ENCODE measurements at regions not wholly inside any gene's neighbourhood (a gene's known extent, or its start where the extent isn't known, plus 50 kb on each side); places are given as distances from the start of the nearest gene placed in this dataset.

DNA sequence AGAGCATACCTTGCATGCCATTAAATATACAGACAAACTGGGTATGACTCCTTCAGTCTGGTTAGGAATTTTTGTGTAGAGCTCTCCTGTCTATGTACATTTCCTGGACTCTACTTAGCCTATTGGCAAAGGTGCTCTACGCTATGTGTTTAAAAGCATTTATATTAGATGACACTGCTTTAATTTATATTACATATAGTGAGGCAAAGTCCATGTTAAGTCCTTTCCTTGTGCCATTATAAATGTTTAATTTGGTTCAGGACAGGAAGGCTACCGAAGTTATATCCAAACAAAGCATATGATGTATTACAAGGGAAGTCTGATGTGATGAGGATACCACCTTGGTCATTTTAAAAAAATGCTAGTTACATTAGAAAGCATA is 117.4 kb upstream of the RAB27B start:
- no TSS peak for BruUV-seq (replicated peaks)
- Mint-ChIP-seq H3K4me1 (ENCODE audit: insufficient read depth, unreplicated experiment) (peaks cover 23% of the 10 kb centered on the region), H3K9me3 (ENCODE audit: unreplicated experiment) (no peaks in the 10 kb centered on the region), H3K27me3 (ENCODE audit: insufficient read depth, unreplicated experiment) (no peaks in the 10 kb centered on the region), H3K36me3 (ENCODE audit: insufficient read depth, unreplicated experiment) (no peaks in the 10 kb centered on the region), H3K4me3 (ENCODE audit: unreplicated experiment) (no peak overlapping the region), H3K27ac (ENCODE audit: low read depth, unreplicated experiment) (no peak overlapping the region)
- DNase-seq (ENCODE audit: unreplicated experiment): no peak
- POLR2A ChIA-PET: interaction anchor here (0.6 to 3.5 kb wide), 5 partner anchors 32 to 143 kb away, joined by 3 to 33 read pairs (median 7); partner anchors contain the start of gene RAB27B
- TF ChIP-seq, protein P1, sequence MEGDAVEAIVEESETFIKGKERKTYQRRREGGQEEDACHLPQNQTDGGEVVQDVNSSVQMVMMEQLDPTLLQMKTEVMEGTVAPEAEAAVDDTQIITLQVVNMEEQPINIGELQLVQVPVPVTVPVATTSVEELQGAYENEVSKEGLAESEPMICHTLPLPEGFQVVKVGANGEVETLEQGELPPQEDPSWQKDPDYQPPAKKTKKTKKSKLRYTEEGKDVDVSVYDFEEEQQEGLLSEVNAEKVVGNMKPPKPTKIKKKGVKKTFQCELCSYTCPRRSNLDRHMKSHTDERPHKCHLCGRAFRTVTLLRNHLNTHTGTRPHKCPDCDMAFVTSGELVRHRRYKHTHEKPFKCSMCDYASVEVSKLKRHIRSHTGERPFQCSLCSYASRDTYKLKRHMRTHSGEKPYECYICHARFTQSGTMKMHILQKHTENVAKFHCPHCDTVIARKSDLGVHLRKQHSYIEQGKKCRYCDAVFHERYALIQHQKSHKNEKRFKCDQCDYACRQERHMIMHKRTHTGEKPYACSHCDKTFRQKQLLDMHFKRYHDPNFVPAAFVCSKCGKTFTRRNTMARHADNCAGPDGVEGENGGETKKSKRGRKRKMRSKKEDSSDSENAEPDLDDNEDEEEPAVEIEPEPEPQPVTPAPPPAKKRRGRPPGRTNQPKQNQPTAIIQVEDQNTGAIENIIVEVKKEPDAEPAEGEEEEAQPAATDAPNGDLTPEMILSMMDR (IDR thresholded peaks at IDR 0.05; ENCODE audit: unreplicated experiment): no peak
- CTCF ChIA-PET: interaction anchor here (1.2 kb wide), 1 partner anchor 272 kb away, joined by 4 read pairs; no protein-coding TSS in a partner anchor
- intact Hi-C loops (cut with micrococcal nuclease): loop anchor here (10.0 kb wide), 1 partner anchor 114 kb away; the partner anchor contains the start of gene RAB27B

DNA sequence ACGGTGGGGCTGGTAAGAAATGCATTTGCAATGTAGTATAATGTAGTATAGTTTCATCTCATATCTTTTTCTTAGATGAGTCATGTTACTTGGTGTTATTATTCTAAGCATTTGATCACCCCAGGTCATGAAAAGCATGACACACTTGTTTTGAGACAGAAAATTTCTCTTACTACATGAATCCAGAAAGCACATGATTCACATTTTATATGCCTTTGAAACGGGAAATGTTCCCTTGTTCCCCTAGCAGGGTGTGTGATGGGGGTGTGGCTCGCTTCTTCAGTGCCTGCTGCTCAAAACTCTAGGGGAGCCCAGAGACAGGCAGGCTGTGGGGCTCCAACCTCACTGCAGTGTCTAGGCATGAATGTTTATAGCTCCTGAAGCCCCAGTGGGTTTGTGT is 116.0 kb upstream of the RAB27B start:
- Mint-ChIP-seq H3K27ac (ENCODE audit: low read depth, unreplicated experiment) (peak overlapping the region; percentile 14), H3K9me3 (ENCODE audit: unreplicated experiment) (no peaks in the 10 kb centered on the region), H3K4me1 (ENCODE audit: insufficient read depth, unreplicated experiment) (peaks cover 23% of the 10 kb centered on the region), H3K4me3 (ENCODE audit: unreplicated experiment) (no peak overlapping the region), H3K36me3 (ENCODE audit: insufficient read depth, unreplicated experiment) (no peaks in the 10 kb centered on the region), H3K27me3 (ENCODE audit: insufficient read depth, unreplicated experiment) (no peaks in the 10 kb centered on the region)
- peak; percentile 90 for DNase-seq (ENCODE audit: unreplicated experiment)
- intact Hi-C loops (cut with micrococcal nuclease): loop anchor here (1.0 to 10.0 kb wide), 3 partner anchors 30 to 112 kb away; partner anchors contain the start of gene RAB27B
- BruUV-seq (replicated peaks): no TSS peak
- CTCF ChIA-PET: interaction anchor here (0.6 to 1.9 kb wide), 12 partner anchors 16 to 1914 kb away, joined by 3 to 10 read pairs (median 3); no protein-coding TSS in a partner anchor
- TF ChIP-seq, protein P1 (IDR thresholded peaks at IDR 0.05; ENCODE audit: unreplicated experiment): no peak
- POLR2A ChIA-PET: interaction anchor here (0.6 to 3.5 kb wide), 12 partner anchors 18 to 135 kb away, joined by 3 to 33 read pairs (median 4); partner anchors contain the start of gene RAB27B

DNA sequence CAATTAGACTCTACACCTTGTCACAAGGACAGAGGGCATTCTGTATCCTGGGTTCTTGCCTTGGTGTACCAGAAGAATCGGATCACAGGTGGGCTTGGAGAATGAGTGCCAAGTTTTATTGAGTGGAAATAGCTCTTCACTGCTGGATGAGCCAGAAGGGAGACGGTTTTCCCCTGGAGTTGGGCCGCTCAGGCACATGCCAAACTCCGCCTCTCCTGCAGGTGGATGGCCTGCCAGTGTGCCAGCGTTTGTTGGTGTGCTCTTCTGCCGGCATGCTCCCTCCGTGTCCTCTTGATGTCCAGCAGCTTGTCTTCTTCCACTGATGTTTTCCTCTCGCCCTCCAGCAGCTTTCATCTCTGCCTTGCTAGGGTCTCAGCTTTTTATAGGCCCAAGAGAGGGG is 115.5 kb upstream of the RAB27B start:
- H3K4me3 Mint-ChIP-seq (ENCODE audit: unreplicated experiment): peak overlapping the region; percentile 10

DNA sequence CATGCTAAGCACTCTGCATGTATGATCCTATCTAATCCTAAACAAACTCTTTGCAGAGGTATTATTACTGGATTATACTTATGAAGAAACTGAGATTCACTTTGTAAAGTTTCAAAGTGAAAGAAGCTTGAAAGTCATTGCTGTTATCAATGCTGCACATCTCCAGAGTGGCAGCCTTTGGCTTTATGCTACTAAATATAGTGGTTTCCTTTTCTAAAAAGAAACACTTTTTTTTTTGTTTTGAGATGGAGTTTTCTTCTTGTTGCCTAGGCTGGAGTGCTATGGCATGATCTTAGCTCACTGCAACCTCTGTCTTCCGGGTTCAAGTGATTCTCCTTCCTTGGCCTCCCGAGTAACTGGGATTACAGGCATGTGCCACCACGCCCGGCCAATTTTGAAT is 114.9 kb upstream of the RAB27B start:
- H3K27me3 Mint-ChIP-seq (ENCODE audit: insufficient read depth, unreplicated experiment): no peaks in the 10 kb centered on the region
- CTCF ChIA-PET: interaction anchor here (0.6 to 1.9 kb wide), 4 partner anchors 34 to 452 kb away, joined by 3 to 10 read pairs (median 4); no protein-coding TSS in a partner anchor

More for the DNA sequence above, 115.5 kb upstream of the RAB27B start:
- peaks cover 23% of the 10 kb centered on the region for H3K4me1 Mint-ChIP-seq (ENCODE audit: insufficient read depth, unreplicated experiment)
- peak; percentile 41 for DNase-seq (ENCODE audit: unreplicated experiment)
- intact Hi-C loops (cut with micrococcal nuclease): loop anchor here (1.0 to 10.0 kb wide), 3 partner anchors 30 to 112 kb away; partner anchors contain the start of gene RAB27B
- POLR2A ChIA-PET: interaction anchor here (0.6 to 3.5 kb wide), 11 partner anchors 18 to 135 kb away, joined by 3 to 33 read pairs (median 5); partner anchors contain the start of gene RAB27B
- H3K36me3 Mint-ChIP-seq (ENCODE audit: insufficient read depth, unreplicated experiment): no peaks in the 10 kb centered on the region
- no peaks in the 10 kb centered on the region for H3K27me3 Mint-ChIP-seq (ENCODE audit: insufficient read depth, unreplicated experiment)
- H3K27ac Mint-ChIP-seq (ENCODE audit: low read depth, unreplicated experiment): peak overlapping the region; percentile 14
- BruUV-seq (replicated peaks): no TSS peak
- TF ChIP-seq, protein P1 (IDR thresholded peaks at IDR 0.05; ENCODE audit: unreplicated experiment): no peak
- CTCF ChIA-PET: interaction anchor here (0.6 to 1.9 kb wide), 8 partner anchors 29 to 1914 kb away, joined by 3 to 10 read pairs (median 3); no protein-coding TSS in a partner anchor
- H3K9me3 Mint-ChIP-seq (ENCODE audit: unreplicated experiment): no peaks in the 10 kb centered on the region

More for the DNA sequence above, 114.9 kb upstream of the RAB27B start:
- peaks cover 23% of the 10 kb centered on the region for H3K4me1 Mint-ChIP-seq (ENCODE audit: insufficient read depth, unreplicated experiment)
- no peaks in the 10 kb centered on the region for H3K36me3 Mint-ChIP-seq (ENCODE audit: insufficient read depth, unreplicated experiment)
- TF ChIP-seq, protein P1 (IDR thresholded peaks at IDR 0.05; ENCODE audit: unreplicated experiment): no peak
- H3K9me3 Mint-ChIP-seq (ENCODE audit: unreplicated experiment): no peaks in the 10 kb centered on the region
- intact Hi-C loops (cut with micrococcal nuclease): loop anchor here (10.0 kb wide), 1 partner anchor 111 kb away; the partner anchor contains the start of gene RAB27B
- no peak for DNase-seq (ENCODE audit: unreplicated experiment)
- H3K4me3 Mint-ChIP-seq (ENCODE audit: unreplicated experiment): peak overlapping the region; percentile 10
- BruUV-seq (replicated peaks): no TSS peak
- peak overlapping the region; percentile 14 for H3K27ac Mint-ChIP-seq (ENCODE audit: low read depth, unreplicated experiment)
- POLR2A ChIA-PET: interaction anchor here (0.8 to 3.5 kb wide), 5 partner anchors 21 to 116 kb away, joined by 3 to 33 read pairs (median 9); partner anchors contain the start of gene RAB27B

Data from MCF 10A (cell line).